Activated CD8-positive, alpha-beta memory T cell treated with anti-CD3 and anti-CD28 coated beads for 36 hours (primary cell): ENCODE measurements at regions not wholly inside any gene's neighbourhood (a gene's known extent, or its start where the extent isn't known, plus 50 kb on each side); places are given as distances from the start of the nearest gene placed in this dataset.

Experiments
- CTCF ChIA-PET: fragments of 350-600 bp; sonication (Branson Sonifier 250); formaldehyde crosslinking; loops from one replicate; lab custom pipeline; 2021; ENCODE audit warnings: antibody characterized with exemption; lab: Charles Lee
- POLR2A ChIA-PET: fragments of 350-600 bp; sonication (Branson Sonifier 250); formaldehyde crosslinking; loops from one replicate; lab custom pipeline; 2021; ENCODE audit warnings: antibody characterized with exemption; lab: Charles Lee

GRCh38 chr1:239882967-239883366 lies 208.7 kb upstream of the FMN2 start:
- POLR2A ChIA-PET, result no interaction called here
- CTCF ChIA-PET, result no interaction called here

- CTCF ChIA-PET, result no interaction called here
- POLR2A ChIA-PET, result no interaction called here
Measured at GRCh38 chr1:239884796-239885195, 206.9 kb upstream of the FMN2 start.

GRCh38 chr1:239886266-239886665 lies 205.4 kb upstream of the FMN2 start:
- POLR2A ChIA-PET, result no interaction called here

GRCh38 chr1:239888639-239889038 lies 203.0 kb upstream of the FMN2 start:
- POLR2A ChIA-PET, result no interaction called here
- CTCF ChIA-PET, result no interaction called here

More at GRCh38 chr1:239886266-239886665, 205.4 kb upstream of the FMN2 start:
- CTCF ChIA-PET, result no interaction called here

GRCh38 chr1:239891621-239892358 lies 199.9 kb upstream of the FMN2 start:
- POLR2A ChIA-PET, result no interaction called here

GRCh38 chr1:239892602-239893001 lies 199.1 kb upstream of the FMN2 start:
- CTCF ChIA-PET, result no interaction called here

More at GRCh38 chr1:239891621-239892358, 199.9 kb upstream of the FMN2 start:
- CTCF ChIA-PET, result no interaction called here

GRCh38 chr1:239893127-239893731 lies 198.5 kb upstream of the FMN2 start:
- CTCF ChIA-PET, result interaction anchor here (0.6 kb wide), 2 partner anchors 21 to 287 kb away, joined by 3 read pairs; no protein-coding TSS in a partner anchor
- POLR2A ChIA-PET, result no interaction called here

More at GRCh38 chr1:239892602-239893001, 199.1 kb upstream of the FMN2 start:
- POLR2A ChIA-PET, result no interaction called here

- ChIA-PET POLR2A (no interaction called here), CTCF (interaction anchor here (1.6 kb wide), 1 partner anchor 12 kb away, joined by 5 read pairs; no protein-coding TSS in a partner anchor)
Measured at GRCh38 chr1:239896569-239896968, 195.1 kb upstream of the FMN2 start.

- ChIA-PET POLR2A (no interaction called here), CTCF (interaction anchor here (1.2 to 1.6 kb wide), 2 partner anchors 11 to 21 kb away, joined by 4 to 5 read pairs; no protein-coding TSS in a partner anchor)
Measured at GRCh38 chr1:239896980-239897379, 194.7 kb upstream of the FMN2 start.

GRCh38 chr1:239897458-239897857 lies 194.2 kb upstream of the FMN2 start:
- CTCF ChIA-PET, result interaction anchor here (0.7 to 1.6 kb wide), 6 partner anchors 11 to 488 kb away, joined by 3 to 5 read pairs (median 4); no protein-coding TSS in a partner anchor
- POLR2A ChIA-PET, result no interaction called here

GRCh38 chr1:239898062-239898730 lies 193.5 kb upstream of the FMN2 start:
- ChIA-PET POLR2A (no interaction called here), CTCF (interaction anchor here (0.7 to 1.6 kb wide), 6 partner anchors 10 to 489 kb away, joined by 3 to 5 read pairs (median 4); no protein-coding TSS in a partner anchor)

GRCh38 chr1:239899747-239900146 lies 191.9 kb upstream of the FMN2 start:
- CTCF ChIA-PET, result no interaction called here

GRCh38 chr1:239906394-239906793 lies 185.3 kb upstream of the FMN2 start:
- POLR2A ChIA-PET, result no interaction called here
- CTCF ChIA-PET, result no interaction called here

More at GRCh38 chr1:239899747-239900146, 191.9 kb upstream of the FMN2 start:
- POLR2A ChIA-PET, result no interaction called here

GRCh38 chr1:239909898-239910297 lies 181.8 kb upstream of the FMN2 start:
- POLR2A ChIA-PET, result no interaction called here
- CTCF ChIA-PET, result no interaction called here

- POLR2A ChIA-PET, result no interaction called here
- CTCF ChIA-PET, result no interaction called here
Measured at GRCh38 chr1:239912471-239912870, 179.2 kb upstream of the FMN2 start.

- ChIA-PET CTCF (no interaction called here), POLR2A (no interaction called here)
Measured at GRCh38 chr1:239913141-239913585, 178.5 kb upstream of the FMN2 start.

- ChIA-PET POLR2A (no interaction called here), CTCF (interaction anchor here (0.8 kb wide), 1 partner anchor 21 kb away, joined by 3 read pairs; no protein-coding TSS in a partner anchor)
Measured at GRCh38 chr1:239914751-239915231, 176.9 kb upstream of the FMN2 start.

GRCh38 chr1:239918634-239919033 lies 173.0 kb upstream of the FMN2 start:
- CTCF ChIA-PET, result no interaction called here
- POLR2A ChIA-PET, result no interaction called here

- CTCF ChIA-PET, result no interaction called here
- POLR2A ChIA-PET, result no interaction called here
Measured at GRCh38 chr1:239920214-239920613, 171.5 kb upstream of the FMN2 start.
